GM21390 (cell line): ENCODE measurements at regions not wholly inside any gene's neighbourhood (a gene's known extent, or its start where the extent isn't known, plus 50 kb on each side); places are given as distances from the start of the nearest gene placed in this dataset.
A peak's percentile ranks its signal among the peaks of the same experiment; 100 is the strongest.

Experiments used
- ATAC-seq: cut with Tn5 transposase; IDR thresholded peaks from one replicate; pipeline ENCODE4 v1.9.1; 2021; ENCODE audit not compliant: unreplicated experiment

GRCh38 chr4:18077808-18078207 is 56.3 kb upstream of the LCORL start:
- ATAC-seq, result no peak

- ATAC-seq, result peak; percentile 81
Measured at GRCh38 chr4:18075823-18076433, 54.4 kb upstream of the LCORL start.

GRCh38 chr4:18071894-18072293 is 50.3 kb upstream of the LCORL start:
- no peak for ATAC-seq
